ENCODE measurements at regions not wholly inside any gene's neighbourhood (a gene's known extent, or its start where the extent isn't known, plus 50 kb on each side); places are given as distances from the start of the nearest gene placed in this dataset.

DNA sequence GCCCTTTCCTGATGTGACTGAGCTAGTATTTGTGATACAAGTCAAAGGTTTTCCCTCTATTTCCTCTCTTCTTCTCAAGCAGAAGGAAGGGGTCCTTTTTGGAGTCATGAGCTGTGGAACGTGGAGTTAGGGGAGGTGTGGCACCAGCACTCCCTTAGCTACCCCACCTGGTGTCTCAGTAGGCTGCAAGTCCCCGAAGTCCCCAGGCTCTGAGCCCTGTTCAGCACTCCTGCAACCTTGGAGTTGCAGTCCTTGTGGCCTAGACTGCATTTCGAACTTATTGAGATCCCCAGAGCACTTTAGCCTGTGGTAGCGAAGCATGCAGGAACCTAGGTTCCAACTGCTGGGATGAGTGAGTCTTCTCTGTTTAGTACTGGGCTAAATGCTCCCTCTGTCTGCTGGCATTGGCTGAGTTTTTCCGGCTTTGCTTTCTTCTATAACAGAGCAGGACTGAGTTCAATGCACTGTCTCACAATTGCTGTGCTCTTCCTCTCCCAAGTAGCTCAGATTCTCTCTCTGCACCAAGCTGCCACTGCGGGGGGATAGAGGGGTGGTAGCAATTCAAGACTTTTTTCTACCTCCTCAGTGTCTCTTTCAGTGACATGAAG is 600.7 kb upstream of the CDH9 start:
- DNase-seq = no peak

DNA sequence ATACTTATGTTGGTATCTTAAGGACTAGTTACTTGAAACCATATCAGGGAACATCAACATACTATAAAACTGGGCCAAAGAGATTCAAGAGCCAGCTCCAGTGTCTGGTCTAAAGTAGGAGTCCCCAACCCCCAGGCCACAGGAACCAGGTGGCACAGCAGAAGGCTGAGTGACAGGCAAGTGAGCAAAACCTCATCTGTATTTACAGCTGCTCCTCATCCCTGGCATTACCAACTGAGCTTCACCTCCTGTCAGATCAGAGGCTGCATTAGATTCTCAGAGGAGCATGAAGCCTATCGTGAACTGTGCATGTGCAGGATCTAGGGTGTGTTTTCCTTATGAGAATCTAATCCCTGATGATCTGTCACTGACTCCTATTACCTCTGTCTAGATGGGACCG is 581.6 kb upstream of the CDH9 start:
- no peak for DNase-seq

DNA sequence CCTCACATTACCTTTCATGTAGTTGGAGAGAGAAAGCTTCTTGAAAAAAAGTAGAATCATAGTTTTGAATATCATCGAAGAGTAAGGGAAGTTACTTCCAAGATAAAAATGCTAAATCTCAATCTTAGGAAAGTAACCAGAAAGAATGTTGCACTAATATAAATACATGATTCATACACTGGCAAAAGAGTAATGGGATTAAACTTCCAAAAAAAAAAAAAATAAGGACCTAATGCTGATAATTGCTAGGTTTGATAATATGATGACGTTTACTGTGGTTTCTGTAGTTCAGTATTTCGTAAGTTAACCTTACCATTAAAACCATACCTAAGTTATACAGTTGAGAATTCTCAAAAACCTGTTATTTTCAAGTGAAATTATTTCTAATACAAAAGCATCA is 573.8 kb upstream of the CDH9 start:
- DNase-seq = no peak

DNA sequence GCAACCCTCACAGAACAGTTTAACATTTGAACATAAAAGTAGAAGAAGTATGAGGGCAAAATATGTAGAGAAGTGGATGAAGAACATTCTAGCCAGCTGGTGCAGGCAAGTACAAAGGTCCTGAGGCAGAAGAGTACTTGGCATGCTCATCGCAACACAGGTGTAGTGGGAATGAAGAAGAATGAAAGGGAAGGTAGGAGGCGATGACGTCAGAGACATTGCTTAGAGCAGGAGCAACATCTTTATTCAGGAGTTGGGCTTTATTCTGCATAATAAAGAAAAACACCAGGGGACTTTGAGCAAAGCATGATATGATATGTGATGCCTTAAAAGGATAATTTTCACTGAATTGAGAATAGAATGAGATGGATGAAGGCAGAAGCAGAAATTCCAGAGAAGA is 570.6 kb upstream of the CDH9 start:
- DNase-seq = no peak

DNA sequence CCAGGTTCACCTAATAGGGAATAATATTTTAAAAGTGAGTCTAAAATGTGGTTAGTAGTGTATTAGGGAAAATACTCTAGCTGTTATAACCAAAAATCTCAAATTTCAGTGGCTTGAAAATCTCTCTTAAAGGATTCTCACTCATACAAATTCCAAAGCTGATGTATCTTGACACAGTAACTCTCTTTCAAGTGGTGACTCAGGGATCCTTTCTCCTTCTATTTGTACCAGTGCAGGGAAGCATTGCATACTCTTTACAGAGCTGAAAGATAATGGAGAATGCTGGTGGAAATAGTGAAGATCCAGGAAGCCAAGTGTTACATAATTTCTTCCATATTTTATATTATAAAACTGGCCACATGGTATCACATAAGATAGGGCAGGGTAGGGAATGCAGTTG is 560.2 kb upstream of the CDH9 start:
- no peak for DNase-seq

DNA sequence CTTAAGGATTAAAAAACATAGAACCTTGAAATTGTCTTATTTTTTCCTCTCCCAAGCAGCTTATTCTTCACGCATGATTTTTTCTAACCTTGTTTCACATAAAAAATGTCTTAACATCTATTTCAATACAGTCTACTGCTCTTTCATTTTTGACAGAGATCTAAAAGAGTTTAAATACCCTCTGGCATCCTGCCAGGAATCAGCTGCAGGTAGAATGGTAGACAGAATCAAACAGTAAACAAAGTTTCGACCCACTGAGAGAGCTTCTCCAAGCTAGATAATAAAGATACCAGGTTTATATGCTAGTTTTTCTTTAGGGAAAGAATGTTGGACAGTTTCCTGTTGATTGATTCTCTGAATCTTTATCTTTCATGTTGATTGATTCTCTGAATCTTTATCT is 555.8 kb upstream of the CDH9 start:
- no peak for DNase-seq

DNA sequence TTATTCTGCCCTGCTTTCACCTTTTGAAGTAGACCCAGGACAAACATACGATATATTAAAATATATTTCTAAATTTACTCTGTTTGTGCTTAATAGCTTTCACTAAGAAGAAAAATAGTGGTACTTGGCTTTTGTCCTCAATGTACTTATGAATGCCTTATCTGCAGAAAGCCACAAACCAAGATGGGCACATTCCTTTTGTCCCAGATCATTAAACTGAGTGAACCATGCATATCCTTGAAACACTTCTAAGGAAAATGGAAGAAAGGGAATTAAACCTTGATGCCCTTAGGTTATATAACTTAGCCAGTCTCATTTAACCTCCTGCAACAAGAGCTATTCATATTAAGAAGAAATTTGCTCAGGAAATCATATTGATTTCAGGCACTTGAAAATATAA is 553.8 kb upstream of the CDH9 start:
- no peak for DNase-seq

DNA sequence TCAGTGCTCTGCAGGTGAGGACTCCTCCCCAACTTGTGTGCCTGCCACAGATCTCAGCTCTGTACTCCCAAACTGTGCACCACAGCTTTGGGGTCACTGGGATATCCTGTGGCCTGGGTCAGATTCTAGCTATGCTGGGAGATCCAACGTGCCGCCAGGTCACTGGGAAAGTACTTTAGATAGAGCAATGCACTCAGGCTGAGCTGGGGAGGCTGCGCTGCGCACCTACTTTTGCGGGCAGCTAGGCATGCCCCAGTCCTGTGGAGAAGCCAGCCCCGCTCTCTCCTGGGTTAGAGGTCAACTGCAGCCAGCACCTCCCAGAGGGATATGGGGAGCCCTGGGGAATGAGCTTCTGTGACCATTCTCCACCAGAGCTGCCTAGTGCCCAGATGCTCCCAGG is 552.1 kb upstream of the CDH9 start:
- DNase-seq = no peak

DNA sequence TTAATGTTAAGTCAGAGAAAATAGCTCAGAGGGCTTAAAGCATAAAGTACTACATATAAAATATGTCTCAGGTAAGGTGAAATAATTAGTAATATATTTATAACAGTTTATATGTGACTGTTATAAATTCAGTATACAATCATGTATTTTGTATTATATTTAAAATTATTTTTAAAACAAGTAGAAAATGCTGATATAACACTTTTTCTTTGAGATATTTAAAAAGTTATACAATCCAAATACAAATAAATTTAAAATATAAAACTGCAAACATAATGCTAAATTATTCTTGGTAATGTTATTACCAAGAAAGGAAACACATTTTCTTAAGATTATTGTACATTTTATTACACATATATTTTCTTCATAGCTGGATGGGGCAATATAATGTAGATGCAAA is 539.9 kb upstream of the CDH9 start:
- DNase-seq = no peak

DNA sequence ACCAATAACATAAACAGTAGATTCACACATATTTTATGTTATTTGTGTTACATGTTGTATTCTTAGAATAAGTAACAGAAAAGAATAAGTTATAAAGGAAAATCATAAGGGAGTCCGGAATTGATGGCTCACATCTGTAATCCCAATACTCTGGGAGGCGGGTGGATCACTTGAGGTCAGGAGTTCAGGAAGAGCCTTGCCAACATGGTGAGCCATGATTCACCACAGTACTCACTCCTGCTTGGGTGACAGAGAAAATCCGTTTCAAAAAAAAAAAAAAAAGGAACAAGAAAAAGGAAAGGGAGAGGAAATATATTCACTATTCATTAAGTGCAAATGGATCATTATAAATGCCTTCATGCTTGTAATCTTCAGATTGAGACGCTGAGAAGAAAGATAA is 533.3 kb upstream of the CDH9 start:
- no peak for DNase-seq

DNA sequence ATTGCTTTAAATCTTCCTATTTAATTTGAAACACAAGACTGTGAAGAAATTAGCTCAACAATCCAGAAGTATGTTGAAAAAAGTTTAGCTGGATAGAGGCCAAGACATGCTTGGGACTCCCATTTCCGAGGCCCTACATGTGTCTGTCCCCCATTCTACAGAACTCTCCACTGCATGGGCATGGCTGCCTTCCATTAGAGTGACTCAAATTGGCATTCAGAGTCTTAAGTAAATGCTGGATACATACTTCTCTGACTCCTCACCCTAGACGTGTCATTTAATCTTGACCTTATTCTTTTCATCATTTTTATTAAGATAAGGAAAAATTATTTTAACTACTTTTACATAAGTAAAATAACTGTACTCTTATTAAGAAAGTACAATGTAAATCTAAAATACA is 530.4 kb upstream of the CDH9 start:
- DNase-seq = no peak

DNA sequence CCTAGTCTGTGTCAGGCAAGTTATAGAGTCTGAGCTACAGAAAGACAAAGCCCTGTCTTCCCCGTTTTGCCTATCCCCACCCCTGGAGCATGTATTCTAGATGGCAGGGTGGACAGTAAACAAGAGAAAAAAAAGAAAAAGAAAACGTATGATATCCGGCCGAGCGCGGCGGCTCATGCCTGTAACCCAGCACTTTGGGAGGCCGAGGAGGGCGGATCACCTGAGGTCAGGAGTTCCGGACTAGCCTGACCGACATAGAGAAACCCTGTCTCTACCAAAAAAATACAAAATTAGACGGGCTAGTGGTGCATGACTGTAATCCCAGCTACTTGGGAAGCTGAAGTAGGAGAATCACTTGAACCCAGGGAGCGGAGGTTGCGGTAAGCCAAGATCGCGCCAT is 523.0 kb upstream of the CDH9 start:
- no peak for DNase-seq

DNA sequence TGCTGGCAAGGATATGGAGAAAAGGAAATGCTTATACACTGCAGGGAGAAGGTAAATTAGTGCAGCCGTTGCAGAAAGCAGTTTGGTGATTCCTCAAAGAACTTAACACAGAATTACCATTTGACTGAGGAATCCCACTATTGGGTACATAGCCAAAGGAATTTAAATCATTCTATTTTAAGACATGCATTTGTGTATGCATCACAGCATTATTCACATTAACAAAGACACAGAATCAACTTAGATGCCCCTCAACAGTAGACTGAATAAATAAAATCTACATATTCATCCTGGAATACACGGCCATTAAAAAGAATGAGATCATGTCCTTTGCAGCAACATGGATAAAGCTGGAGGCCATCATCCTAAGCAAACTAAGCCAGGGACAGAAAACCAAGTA is 510.1 kb upstream of the CDH9 start:
- DNase-seq = no peak

DNA sequence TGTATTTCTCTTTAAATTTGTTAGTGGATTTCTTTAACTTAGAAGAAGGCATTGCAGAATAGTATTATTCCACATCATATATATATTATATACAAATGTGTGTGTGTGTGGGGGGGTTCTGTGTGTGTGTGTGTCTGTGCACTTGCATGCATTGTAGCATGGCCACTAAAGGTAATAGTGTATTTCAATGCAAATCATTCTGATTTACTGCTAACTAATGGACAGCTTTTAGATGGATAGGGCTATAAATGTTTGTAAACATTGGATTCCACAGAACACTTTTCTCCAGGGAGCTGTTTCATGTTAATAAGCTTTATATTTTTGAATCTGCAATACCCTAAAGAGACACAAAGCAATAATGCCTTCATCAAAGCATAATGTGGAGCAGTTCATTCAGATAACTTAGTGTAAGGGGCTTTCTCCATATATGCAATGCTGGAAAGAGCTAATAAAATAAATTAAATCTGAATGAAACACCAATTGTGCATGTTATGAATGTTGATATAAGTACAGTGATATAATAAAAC is 496.7 kb upstream of the CDH9 start:
- no peak for DNase-seq

DNA sequence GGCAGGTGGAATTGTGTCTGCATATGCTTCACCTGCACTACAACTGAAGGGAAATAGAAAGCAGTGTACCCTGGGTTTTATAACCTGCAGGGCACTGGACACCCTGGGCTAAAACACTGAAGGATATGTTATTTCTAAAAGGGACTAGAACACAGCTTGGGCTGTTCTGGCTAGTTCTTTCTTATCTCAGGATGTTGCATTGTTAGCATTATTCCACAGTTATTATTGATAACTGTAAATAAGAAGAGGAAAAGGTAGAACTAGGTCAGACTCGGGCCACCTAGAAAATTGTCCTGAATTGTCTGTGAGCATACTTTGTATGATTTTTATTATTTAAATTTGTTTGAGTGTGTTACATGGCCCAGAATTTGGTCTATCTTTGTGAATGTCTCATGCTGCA is 493.9 kb upstream of the CDH9 start:
- DNase-seq = no peak

DNA sequence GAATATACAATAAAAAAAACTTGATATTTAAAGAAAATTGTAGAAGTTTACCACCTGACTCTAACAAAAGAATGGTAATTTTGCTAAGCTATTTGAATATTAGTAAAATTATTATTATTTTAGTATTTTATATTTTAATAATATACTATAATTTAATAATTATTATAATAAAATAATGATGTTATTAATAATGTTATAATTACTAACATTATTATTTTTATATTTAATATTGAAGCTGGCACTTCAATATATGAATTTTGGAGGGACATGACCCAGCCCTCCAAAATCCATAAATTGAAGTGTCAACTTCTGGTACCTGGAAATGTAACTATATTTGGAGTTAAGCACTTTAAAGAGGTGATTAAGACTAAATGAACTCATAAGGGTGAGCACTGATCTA is 486.1 kb upstream of the CDH9 start:
- DNase-seq = no peak

DNA sequence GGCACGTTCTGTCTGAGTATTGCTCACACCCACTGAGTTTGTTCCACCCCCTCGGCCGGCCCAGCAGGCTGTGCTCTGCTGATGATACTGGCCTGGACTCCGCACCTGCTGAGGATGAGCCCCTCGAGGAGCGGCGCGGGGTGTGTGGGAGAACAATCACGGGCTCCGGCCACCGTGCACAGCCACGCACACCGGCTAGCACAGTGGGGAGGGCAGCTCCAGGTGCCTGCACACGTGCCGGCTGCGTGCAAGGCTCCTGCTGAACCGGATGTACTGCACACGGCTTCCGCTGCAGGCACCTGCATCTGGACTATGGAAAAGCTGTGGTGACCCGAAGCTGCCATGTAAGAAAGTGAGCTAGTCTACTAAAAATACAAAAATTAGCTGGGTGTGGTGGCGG is 485.2 kb upstream of the CDH9 start:
- no peak for DNase-seq

DNA sequence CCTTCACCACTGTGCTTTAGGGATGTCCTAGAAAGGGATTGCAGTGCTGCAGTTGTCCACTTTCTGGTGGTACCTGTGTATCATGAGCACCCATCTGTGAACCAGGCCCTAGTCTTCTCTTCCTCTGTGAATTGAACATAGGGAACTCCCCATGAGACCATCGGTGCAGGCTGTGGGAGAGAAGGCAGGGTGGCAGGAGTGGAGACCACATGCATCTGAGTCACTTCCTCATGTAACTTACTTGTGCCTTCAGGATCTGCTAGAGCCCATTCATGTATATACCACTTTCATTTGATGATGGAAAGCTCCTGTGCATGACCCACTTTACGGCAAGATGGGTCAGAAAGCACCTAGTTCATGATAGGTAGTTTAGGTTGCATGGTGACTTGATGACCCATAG is 478.1 kb upstream of the CDH9 start:
- no peak for DNase-seq

DNA sequence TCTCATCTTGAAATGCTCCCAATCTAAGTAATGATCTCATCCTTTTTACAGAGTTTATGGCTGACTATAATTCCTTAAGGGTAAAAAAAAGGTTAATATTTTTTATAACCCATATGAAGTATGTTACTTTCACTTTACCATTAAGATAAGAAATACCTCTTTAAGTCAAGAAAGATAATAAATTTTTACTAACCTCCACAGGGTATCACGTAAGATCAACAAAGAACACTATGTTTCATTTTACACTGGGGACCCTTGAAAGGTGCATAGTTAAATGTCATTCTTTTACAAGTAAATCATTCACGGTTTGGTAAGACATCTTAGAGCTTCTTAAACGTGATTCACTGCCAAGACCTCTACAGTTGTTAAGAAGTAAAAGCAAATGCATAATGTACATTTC is 472.7 kb upstream of the CDH9 start:
- no peak for DNase-seq

DNA sequence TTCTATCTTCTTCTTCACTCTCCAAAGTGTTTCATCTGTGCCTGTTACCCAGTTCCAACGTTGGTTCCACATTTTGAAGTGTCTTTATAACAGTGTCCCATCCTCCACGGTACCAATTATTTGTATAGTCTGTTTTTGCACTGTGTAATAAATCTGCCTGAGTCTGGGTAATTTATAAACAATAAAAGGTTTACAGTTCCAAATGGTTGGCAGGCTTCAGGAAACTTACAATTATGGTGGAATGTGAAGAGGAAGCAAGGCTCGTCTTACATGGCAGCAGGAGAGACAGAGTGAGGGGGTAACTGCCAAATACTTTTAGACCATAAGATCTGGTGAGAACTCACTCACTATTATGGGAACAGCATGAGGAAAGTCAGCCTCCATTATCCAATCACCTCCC is 465.4 kb upstream of the CDH9 start:
- no peak for DNase-seq

DNA sequence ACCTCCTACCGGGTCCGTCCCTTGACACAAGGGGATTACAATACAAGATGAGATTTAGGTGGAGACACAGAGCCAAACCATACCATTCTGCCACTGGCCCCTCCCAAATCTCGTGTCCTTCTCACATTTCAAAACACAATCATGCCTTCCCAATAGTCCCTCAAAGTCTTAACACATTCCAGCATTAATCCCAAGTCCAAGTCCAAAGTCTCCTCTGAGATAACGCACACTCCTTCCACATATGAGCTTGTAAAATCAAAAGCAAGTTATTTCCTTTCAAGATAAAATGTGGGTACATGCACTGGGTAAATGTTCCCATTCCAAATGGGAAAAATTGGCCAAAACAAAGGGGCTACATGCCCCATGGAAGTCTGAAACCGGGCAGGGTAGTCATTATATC is 463.9 kb upstream of the CDH9 start:
- no peak for DNase-seq

DNA sequence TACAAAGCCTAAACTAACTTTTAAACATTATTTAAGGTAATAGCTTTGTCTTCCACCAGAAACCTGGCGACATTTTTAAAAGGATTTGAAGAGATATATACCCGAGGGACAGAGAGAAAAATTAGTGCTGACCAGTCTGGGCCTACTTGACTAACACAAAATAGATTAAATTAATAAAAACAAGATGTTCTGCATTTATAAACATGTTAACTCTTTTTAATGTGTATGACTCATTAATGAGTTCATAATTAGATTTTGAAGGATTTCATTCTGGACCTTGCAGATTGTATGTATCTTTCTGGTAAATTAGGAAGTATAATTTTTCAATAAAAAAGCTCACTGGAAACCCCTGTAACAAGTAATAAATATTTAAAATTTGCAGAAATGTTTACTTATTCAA is 459.1 kb upstream of the CDH9 start:
- DNase-seq = no peak

DNA sequence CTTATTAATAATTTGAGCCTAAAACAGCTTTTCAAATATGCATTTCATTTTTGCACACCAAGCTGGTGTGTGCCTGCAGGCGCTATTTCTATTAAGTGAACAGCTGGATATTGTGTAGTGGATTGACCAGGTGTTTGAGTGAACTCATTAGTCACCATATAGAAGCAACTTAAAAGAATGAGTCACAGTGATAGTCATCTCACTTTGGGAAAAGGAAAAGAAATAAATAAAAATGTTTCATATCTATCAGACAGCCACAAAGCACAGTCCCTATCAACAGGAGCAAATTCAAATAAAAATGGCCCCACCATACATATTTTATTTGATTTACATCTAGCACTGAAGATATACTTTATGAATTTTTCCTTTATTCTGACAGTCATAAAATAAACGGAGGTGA is 456.5 kb upstream of the CDH9 start:
- no peak for DNase-seq

DNA sequence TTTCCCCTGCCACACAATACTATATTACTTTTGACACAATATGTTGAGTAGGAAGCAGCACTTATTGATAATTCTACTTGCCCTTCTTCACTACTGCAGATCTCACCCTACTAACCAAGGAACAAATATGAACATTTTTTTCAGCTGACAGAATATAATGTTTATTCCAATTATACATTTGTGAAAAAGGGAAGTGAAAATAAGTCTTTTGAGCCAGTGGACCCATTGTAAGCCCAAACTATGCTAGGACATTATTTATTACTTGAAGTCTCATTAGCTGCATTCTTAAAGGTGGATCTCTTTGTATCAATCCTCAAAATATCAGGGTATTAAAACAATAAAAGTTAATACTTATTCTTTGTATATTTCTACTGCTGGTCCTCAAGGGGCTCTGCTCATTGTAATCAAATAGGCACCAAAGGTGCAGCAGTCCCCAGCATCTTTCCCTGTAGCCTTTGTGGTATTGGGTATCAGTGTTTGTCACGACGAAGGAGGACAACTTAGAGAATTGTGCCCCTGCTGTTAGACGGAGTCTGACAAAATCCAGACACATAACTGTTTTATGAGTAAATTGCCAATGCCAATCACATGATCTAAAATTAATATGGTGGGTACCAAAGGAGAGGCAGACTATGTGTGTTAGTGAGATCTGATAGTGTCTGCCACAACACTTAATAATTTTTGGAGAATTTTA is 453.5 kb upstream of the CDH9 start:
- DNase-seq = no peak

DNA sequence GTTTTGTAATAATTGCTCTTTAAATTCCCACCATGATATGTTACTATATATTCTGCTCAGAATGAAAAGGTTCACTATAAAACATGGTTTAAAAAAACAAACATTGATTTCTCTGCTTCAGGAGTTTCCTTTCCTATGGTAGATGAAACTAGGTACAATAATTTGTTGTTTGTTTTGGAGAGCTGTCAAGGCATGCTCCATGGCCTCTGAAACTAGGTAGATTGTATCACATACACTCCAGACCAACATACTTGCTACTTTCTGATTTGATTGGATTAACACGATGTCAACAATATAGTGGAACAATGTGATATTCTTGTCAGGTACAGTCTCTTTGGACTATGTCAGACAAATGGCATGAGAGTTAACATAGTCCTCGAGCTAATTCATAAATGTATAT is 452.7 kb upstream of the CDH9 start:
- no peak for DNase-seq

Data from NCI-H1092 (cell line).